ENCODE measurements at regions not wholly inside any gene's neighbourhood (a gene's known extent, or its start where the extent isn't known, plus 50 kb on each side); places are given as distances from the start of the nearest gene placed in this dataset.
"Not testable (repeated sequence)": the region's sequence is repeated elsewhere in the genome, so short reads cannot be mapped to it uniquely, and the experiment has no call there.

DNA sequence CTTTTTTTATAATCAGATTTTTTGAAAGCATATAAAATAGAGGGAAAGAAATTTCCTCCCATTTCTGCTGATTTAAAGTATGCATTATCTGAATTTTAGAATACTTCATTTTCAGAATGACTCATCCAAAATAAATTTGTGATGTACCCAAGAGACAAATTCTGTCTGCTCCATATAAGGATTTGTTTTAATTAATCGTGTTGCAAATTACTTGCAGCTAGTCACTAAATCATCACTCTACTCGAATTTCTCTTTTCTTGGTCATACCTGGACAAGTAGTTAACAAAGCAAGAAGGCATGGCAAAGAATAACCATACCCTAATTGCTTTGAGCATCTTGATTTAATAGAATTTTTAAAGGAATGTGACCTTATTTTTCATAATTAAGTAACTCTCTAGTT is 284.1 kb upstream of the GRAMD2B start:
- DNase-seq: no peak

DNA sequence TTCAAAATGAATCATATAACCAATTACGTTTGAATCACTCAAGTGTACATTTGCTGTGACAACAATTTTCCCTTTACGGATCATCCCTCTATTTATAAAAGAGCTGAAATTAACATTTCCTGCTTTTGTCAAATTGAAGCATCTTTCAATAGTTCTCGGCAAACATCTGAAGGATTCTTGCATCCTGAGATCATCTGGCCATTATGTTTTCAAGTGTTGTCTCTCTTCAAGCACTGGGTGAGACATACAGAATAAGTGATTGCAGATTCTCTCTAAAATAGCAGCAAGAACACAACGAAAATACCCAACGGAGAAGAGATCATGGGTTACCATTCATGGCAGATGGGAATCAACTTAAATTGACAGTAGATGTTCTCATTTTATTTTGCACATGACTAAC is 283.4 kb upstream of the GRAMD2B start:
- DNase-seq: no peak

DNA sequence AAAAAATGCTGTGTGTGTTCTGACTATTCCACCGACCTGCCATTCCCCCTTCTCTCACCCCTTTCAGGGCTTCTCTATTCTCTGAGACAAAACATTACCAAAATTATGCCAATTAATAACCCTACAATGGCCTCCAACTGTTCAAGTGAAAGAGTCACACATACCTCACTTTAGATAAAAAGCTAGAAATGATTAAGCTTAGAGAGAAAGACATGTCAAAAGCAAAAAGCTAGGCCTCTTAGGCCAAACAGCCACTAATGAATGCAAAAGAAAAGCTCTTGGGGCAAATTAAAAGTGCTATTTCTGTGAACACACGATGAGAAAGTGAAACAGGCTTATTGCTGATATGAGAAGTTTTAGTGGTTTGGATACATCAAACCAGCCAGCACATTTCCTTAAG is 279.6 kb upstream of the GRAMD2B start:
- DNase-seq: no peak

DNA sequence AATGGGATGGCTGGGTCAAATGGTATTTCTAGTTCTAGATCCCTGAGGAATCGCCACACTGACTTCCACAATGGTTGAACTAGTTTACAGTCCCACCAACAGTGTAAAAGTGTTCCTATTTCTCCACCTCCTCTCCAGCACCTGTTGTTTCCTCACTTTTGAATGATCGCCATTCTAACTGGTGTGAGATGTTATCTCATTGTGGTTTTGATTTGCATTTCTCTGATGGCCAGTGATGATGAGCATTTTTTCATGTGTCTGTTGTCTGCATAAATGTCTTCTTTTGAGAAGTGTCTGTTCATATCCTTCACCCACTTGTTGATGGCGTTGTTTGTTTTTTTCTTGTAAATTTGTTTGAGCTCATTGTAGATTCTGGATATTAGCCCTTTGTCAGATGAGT is 272.9 kb upstream of the GRAMD2B start:
- not testable (repeated sequence) for DNase-seq

GRCh38 chr5:126155298-126155697 is 267.9 kb upstream of the GRAMD2B start:
- not testable (repeated sequence) for DNase-seq

DNA sequence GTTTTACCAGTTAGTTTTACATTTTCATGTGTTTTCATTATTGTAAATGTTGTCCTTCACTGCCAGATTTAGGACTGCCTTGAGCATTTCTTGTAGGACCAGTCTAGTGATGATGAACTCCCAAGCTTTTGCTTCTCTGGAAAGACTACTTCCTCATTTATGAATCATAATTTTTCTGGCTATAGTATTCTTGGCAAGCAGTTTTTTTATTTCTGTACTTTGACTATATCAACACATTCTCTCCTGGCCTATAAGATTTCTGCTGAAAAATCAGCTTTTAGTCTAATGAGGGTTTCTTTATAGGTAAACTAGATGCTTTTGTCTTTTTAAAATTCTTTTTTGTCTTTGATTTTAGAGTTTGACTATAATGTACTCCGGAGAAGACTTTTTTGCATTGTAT is 256.8 kb upstream of the GRAMD2B start:
- DNase-seq: no peak

DNA sequence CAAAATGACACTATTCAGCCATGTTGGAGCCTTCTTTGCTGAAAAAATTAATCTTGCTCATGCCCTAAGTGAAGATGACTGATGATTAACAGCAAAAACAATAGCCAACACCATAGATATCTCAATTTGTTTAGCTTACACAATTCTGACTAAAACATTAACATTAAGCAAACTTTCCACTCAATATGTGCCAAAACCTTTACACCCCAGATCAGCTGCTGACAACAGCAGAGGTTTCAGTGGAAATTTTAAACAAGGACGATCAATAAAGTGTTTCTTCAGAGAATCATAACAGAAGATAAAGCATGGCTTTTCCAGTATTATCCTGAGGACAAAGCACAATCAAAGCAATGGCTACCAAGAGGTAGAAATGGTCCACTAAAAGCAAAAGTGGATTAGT is 254.4 kb upstream of the GRAMD2B start:
- DNase-seq: no peak

- no peak for DNase-seq
Observed at GRCh38 chr5:126171916-126172315, 251.3 kb upstream of the GRAMD2B start.

DNA sequence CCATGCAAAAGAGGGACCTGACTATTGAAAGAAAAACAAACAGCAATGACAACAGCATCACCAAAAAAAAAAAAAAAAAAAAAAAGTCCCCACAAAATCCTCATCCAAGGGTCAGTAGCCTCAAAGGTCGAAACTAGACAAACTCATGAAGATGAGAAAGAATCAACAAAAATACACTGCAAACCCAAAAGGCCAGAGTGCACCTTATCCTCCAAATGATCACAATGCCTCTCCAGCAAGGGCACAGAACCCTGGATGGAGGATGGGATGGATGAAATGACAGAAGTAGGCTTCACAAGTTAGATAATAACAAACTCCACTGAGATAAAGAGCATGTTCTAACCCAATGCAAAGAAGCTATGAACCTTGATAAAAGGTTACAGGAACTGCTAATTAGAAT is 250.4 kb upstream of the GRAMD2B start:
- DNase-seq: no peak

- DNase-seq: no peak
Observed at GRCh38 chr5:126178521-126178920, 244.7 kb upstream of the GRAMD2B start.

GRCh38 chr5:126182971-126183695 is 240.1 kb upstream of the GRAMD2B start:
- DNase-seq: no peak

DNA sequence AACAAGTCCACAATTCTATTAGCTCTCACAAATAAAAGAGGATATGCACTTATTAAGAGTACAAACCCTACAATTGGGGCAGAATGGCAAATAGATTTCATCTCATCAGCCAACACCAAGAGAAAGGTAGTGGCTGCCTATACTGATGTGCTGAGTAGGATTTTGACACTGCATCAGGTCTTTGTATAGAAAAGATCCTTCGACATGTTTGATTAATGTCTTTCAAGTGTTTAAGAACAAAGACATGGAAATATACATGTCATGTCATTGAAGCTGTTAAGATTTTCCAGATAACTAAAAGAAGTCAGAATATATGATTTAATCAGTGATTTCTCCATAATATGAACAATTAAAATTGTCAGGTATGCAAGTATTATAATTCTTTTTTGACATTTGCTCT is 238.7 kb upstream of the GRAMD2B start:
- no peak for DNase-seq

- DNase-seq: no peak
Observed at GRCh38 chr5:126186210-126186609, 237.0 kb upstream of the GRAMD2B start.

GRCh38 chr5:126188804-126189203 is 234.4 kb upstream of the GRAMD2B start:
- DNase-seq: no peak

DNA sequence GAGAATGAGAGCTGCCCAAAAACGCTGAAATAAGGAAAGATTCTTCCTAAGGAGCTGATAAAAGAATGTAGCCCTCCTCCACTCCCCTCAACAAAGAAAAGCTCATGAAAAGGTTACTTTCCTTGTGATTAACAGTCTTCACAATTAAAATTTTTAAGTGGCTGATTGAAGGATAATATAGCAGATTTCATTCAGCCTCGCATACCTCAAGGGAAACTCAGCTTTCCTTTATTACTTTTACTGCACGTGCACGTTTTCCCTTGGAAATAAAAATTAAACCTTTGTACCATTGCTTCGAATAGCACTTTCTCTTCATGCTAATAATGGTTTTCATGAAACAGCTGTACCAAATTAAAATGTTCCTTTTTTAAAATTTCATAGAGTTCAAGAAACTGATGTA is 234.0 kb upstream of the GRAMD2B start:
- no peak for DNase-seq

DNA sequence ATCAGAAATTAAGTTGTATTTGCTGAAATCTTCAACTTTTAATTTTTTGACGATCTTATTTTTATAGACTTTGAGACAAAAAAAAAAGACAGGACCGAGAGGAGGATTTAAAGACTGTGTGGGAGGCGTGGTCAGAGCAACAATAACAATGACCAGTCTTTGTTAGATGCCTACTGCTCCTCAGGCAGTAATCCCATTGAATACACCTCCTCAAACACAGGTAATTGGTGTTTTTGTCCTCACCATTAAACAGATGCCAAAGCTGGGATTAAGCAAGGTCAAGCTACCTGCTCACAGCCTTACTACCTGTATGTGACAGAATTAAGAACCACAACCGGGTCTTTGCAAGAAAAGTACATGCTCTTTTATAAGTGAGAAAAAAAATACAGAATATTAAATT is 233.3 kb upstream of the GRAMD2B start:
- DNase-seq: no peak

- no peak for DNase-seq
Observed at GRCh38 chr5:126192226-126192625, 231.0 kb upstream of the GRAMD2B start.

GRCh38 chr5:126195410-126196100 is 227.7 kb upstream of the GRAMD2B start:
- DNase-seq: no peak

DNA sequence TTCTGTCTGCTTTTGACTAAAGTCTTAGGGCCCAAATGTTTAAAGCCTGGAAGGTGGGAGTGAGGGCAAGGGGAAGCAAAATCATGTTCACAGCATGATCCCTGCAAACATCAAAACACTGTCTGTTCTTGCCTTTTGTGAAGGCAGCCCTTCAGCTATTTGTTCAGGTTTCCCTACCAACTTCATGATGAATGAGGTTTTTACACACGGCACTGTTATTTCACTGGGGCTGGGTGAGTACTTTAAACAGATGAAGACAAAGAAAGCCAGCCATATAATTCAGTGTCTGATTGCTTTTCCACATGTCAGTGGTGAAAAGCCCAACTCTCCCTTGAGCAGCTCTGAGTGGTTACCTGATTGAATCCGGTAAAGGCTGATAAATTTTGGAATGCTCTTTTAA is 224.7 kb upstream of the GRAMD2B start:
- DNase-seq: no peak

- no peak for DNase-seq
Observed at GRCh38 chr5:126199467-126199866, 223.7 kb upstream of the GRAMD2B start.

GRCh38 chr5:126208691-126209090 is 214.5 kb upstream of the GRAMD2B start:
- no peak for DNase-seq

DNA sequence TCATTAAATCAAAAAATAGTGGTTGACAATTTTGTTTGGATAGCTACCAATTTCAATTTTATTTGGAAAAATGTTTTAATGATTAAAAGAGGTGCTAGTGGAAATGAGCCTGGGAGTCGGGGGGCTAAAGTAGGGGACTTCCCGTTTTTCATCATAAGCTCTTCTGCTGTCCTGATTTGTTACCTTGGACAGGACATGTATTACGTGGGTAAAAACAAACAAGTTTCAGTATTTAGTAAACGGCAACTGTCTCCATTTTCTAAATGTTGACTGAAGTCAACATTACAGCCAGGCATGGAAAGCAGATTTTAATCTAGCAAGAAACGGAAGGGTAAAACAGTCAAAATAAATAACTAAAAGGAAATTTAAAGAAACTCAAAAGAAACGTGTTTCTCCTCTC is 212.3 kb upstream of the GRAMD2B start:
- no peak for DNase-seq

- no peak for DNase-seq
Observed at GRCh38 chr5:126219616-126220015, 203.6 kb upstream of the GRAMD2B start.

GRCh38 chr5:126220725-126221124 is 202.5 kb upstream of the GRAMD2B start:
- DNase-seq: no peak

GRCh38 chr5:126228934-126229333 is 194.3 kb upstream of the GRAMD2B start:
- no peak for DNase-seq
